GM21737 (cell line): ENCODE measurements at regions not wholly inside any gene's neighbourhood (a gene's known extent, or its start where the extent isn't known, plus 50 kb on each side); places are given as distances from the start of the nearest gene placed in this dataset.

Experiments used
- ATAC-seq: cut with Tn5 transposase; IDR thresholded peaks from one replicate; pipeline ENCODE4 v1.9.1; 2021; ENCODE audit warnings: mild to moderate bottlenecking, moderate library complexity; ENCODE audit not compliant: unreplicated experiment

DNA sequence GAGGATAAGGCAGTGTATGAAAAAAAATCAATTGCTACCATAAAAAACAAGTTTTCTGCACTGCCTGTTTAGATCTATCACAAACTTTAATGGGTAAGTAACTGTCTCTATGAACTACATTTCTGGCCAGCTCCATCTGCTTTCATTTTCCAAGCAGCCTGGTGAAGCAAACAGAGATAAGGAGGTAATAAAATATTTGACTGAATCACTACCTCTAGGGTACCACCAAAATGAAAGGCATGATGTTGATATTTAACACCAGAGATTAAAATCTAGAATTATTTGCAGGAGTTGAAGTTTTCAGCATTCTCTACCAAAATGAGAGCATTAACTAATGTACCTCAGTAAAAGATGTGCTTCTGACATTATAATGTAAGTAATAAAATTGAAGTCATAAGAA lies 863.5 kb upstream of the MGAT4C start:
- no peak for ATAC-seq

DNA sequence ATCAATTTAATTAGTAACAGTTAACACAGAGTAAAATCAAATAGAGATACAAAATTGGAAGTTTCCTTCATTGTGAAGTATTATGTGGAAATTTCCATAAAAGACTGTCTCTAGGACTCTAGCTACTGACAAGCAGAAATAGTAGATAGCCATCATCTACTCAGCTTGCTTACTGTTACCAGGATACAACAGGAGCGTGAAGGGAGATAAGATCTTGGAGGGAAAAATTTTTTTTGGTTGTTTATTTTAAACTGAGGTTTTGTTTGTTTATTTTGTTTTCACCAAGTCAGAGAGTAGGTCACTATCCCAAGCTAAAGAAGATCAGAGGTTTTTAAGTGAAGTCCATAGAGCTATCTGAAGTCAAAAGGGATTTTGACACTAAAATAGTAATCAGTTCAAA lies 861.3 kb upstream of the MGAT4C start:
- no peak for ATAC-seq

DNA sequence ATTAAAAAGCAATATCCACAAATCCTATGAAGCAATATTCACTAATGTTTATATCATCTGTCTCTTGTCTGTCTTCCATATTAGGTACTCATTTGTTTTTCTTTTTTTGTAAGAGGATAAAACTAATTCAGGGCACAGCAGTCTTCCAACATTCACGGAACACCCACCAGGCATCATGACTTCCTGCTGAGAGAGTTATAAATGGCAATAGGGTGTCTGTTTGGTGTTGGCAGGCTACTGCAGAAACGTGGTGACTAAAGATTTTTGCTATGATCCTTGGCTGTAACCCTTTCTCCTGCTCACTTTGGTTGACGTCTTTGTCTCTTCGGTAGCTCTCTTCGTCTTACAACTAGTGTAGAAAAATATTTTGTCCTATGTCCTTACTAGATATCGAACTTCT lies 860.6 kb upstream of the MGAT4C start:
- no peak for ATAC-seq

GRCh38 chr12:87112571-87113345 lies 856.6 kb upstream of the MGAT4C start:
- ATAC-seq, result no peak

DNA sequence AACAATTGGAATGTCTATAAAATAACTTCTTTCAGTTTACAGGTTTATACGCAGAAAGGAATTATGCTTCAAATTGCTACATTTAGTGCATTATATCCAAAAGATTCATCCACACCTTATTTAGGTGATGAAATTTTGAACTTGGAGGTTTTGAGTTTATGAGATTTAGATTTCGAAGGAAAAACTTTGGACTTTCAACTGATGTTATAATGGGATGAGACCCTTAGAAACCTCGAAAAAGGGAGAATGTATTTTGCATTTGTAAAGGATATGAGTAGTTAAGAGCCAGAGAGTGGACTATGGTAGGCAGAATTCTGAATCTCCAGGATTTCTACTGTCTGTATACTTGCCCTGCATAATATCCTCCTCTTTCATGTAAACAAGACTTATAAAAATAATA lies 851.6 kb upstream of the MGAT4C start:
- no peak for ATAC-seq

DNA sequence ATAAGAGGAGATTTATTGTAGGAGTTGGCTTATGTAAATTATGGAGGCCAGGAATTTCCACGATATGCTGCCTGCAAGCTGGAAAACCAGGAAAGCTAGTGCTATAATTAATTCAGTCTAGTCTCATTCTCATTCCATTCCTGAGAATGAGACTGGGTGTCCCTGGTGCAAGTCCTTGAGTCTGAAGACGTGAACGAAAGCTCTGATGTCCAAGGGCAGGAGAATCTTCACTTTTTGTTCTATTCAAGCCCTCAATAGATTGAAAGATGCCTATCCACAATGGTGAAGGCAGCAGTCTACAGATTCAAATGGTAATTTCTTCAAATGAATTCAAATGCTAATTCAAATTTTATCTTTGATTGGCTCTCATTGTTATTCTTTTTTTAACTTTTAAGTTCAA lies 851.1 kb upstream of the MGAT4C start:
- ATAC-seq, result no peak

GRCh38 chr12:87096082-87096585 lies 839.9 kb upstream of the MGAT4C start:
- no peak for ATAC-seq

- no peak for ATAC-seq
Measured at GRCh38 chr12:87094356-87094755, 838.2 kb upstream of the MGAT4C start.

- no peak for ATAC-seq
Measured at GRCh38 chr12:87092421-87092820, 836.2 kb upstream of the MGAT4C start.

DNA sequence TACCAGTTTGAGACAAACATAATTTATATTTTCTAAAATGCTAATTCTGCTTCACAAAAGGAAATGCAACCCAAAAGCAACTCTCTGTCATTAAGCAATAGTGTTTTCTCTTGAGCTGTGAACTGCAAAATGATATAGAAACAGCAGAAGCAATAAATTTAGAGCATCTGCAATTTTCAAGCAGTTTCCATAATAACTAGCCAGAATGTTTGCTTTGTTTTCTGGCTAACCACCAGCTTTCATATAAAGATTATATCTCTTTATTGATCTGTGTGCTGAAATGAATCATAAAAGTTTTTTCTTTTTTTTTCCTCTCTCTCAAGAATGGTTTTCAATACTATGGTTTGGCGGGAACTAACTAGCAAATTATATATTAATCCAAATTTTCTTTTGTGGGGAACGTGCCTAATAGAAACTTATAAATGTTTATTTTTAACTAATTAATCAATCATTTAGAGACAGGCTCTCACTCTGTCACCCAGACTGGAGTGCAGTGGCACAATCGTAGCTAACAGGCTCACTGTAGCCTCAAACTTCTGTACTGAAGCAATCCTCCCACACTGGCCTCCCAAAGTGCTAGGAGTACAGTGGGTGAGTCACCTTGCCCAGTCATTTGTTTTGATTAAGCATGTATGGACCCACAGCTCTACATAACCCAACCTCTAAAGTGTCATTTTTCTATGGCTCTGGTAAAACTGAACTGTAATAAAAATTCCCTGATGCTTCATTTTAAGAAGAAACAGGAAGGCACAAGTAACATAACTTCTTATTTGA lies 830.1 kb upstream of the MGAT4C start:
- ATAC-seq, result no peak

DNA sequence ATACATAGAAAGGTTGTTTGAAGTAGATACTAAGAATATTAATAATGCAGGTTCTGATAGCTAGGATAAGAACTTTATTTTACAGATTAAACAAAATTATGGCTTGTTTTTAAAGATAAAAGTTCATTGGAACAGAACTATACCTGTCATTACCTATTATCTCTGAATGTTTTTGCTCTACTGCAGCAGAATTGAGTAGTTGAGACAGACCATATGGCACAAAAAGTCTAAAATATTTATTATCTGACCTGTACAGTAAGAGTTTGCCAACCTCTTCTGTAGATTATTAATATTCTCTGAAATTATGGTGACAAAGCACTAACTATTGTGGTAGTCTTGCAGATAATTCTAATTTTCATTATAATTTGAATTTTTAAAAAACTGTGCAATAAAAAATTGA lies 829.1 kb upstream of the MGAT4C start:
- ATAC-seq, result no peak

- no peak for ATAC-seq
Measured at GRCh38 chr12:87082756-87083155, 826.6 kb upstream of the MGAT4C start.

DNA sequence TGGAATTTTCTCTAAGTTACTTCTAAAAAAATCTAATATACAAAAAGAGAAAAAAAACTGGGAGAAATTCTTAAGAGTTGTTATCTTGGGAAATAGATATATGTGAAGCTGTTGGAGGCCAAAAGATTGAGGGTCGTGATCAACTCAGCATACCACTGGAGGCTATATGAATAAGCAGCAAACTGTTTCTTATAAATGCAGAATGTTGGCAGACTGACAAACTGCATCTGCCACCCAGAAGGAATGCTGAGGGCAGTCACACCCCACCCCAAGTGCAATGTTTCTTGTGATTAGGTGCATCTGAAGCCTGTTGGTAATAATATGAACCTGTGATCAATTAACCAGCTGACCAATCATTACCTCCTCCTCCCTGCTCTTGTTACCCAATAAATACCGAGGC lies 818.6 kb upstream of the MGAT4C start:
- no peak for ATAC-seq

DNA sequence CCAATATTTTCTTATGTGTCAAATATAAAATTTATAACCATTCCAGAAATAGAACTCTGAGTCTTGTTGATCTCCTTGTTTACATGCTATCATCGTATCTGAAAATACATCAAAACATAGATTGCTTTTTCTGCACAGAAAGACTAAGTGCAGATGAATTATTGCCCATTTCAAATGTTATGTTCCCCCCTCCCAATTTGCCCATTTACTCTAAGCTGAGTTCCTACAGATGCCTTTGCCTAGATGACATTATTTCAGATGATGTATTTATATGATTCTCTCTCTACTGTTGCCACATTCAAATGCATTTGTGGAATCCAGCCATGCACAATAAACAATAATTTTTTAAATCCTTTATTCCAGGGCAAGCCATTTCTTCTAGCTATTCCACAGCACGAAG lies 810.1 kb upstream of the MGAT4C start:
- ATAC-seq, result no peak

DNA sequence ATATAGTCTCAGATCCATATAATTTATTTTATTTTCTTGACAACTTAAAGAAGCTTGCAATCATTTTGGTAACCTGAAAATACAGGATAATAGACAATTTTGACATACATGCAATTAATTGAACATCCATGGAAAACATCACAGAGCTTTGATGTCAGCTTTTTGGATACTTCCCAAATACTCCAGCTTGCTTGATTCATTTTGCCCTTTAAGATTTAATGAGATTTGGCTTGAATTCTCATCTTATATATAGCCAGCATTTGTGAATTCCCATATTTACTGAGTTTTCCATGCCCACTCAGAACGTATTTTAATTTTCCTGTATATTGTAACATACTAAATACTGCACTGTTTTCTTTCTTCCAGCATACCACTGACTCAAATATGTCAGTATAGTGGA lies 803.0 kb upstream of the MGAT4C start:
- ATAC-seq, result no peak

DNA sequence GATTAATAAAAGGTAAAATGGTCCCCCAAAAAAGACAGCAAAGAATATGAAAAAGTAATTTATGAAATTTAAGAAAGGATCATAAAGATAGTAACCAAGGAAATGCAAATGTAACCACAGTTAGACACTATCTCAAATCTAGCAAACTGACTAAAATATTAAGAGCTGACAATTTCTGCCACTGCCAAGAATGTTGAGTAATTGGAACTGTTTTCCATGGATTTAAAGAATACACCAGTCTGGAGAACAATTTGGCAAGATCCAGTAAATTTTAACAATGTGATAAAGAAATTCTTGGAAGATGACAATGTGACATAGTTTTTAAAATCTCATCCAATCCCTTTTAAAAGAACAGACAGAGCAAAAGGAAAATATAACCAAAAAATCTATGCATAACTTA lies 798.0 kb upstream of the MGAT4C start:
- ATAC-seq, result no peak

- ATAC-seq, result no peak
Measured at GRCh38 chr12:87051621-87052020, 795.4 kb upstream of the MGAT4C start.

- no peak for ATAC-seq
Measured at GRCh38 chr12:87047691-87048090, 791.5 kb upstream of the MGAT4C start.

DNA sequence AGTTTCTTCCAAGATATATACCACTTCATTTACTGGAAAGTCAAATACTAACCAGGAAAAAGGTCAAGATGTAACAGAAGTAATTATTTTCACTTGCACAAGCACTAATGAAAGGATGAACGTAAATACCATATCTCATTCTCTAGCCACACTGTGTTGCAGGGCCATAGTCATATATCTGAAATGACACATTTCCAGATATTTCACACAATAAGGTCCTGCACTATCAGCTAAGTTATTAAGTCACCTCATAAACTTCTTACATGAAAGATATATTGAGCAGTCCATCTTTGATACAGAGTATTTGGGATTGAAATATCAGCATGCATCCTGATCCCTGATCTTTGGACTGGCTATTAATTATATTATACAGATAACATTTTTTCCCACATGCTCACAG lies 783.3 kb upstream of the MGAT4C start:
- ATAC-seq, result no peak

GRCh38 chr12:87038098-87038497 lies 781.9 kb upstream of the MGAT4C start:
- ATAC-seq, result no peak

- ATAC-seq, result no peak
Measured at GRCh38 chr12:87025976-87026375, 769.8 kb upstream of the MGAT4C start.

DNA sequence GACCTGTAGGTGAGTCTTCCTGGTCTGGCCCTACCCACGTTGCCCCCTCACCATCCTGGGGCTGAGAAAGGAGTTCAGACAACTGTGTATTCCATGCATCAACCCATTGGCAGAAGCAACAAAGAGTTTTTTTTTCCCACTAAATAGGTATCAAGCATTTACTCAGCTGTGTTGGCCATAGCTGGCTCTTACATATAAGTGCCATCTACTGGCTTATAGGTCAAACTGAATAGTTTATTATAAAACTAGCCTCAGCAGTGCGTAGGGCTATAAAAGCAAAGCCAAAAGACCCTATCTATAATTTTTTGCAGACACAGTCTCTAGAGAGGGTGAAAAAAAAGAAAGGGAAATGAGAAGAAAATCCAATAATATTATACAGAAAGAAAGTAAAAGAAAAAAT lies 765.2 kb upstream of the MGAT4C start:
- no peak for ATAC-seq
